ENCODE measurements at regions not wholly inside any gene's neighbourhood (a gene's known extent, or its start where the extent isn't known, plus 50 kb on each side); places are given as distances from the start of the nearest gene placed in this dataset.

GRCh38 chr5:118378959-118379358 is 609.4 kb downstream of the DTWD2 start:
- TF ChIP-seq CTCF (conservative IDR thresholded peaks at IDR 0.05 in 1 of 2, IDR thresholded peaks at IDR 0.05 in 1 of 2; ENCODE audit: extremely low read depth in 1 of 2, insufficient read depth in 1 of 2, low read depth in 1 of 2, low read length in 2 of 2) (no peak), EZH2 (IDR thresholded peaks at IDR 0.05; ENCODE audit: borderline replicate concordance, low read length) (no peak)

Data from mammary epithelial cell (primary cell).